DMS153 treated with DMSO at 0.1 percent for 48 hours (cell line): ENCODE measurements at regions not wholly inside any gene's neighbourhood (a gene's known extent, or its start where the extent isn't known, plus 50 kb on each side); places are given as distances from the start of the nearest gene placed in this dataset.
"Not testable (repeated sequence)": the region's sequence is repeated elsewhere in the genome, so short reads cannot be mapped to it uniquely, and the experiment has no call there.

Experiments used
- DNase-seq: peaks from one replicate; lab custom pipeline; 2025; ENCODE audit not compliant: unreplicated experiment; lab: John Stamatoyannopoulos, UW

GRCh38 chr2:220789961-220790360, 782.1 kb downstream of the EPHA4 start:
- DNase-seq, result no peak

GRCh38 chr2:220795705-220796104, 776.4 kb downstream of the EPHA4 start:
- DNase-seq, result no peak

- no peak for DNase-seq
Measured at GRCh38 chr2:220811115-220811514, 761.0 kb downstream of the EPHA4 start.

GRCh38 chr2:220811952-220812570, 760.0 kb downstream of the EPHA4 start:
- DNase-seq, result no peak

- no peak for DNase-seq
Measured at GRCh38 chr2:220814441-220814840, 757.7 kb downstream of the EPHA4 start.

GRCh38 chr2:220815698-220816097, 756.4 kb downstream of the EPHA4 start:
- DNase-seq, result no peak

- no peak for DNase-seq
Measured at GRCh38 chr2:220821683-220822082, 750.4 kb downstream of the EPHA4 start.

GRCh38 chr2:220823590-220823989, 748.5 kb downstream of the EPHA4 start:
- not testable (repeated sequence) for DNase-seq

GRCh38 chr2:220833446-220833845, 738.7 kb downstream of the EPHA4 start:
- no peak for DNase-seq

GRCh38 chr2:220835583-220835982, 736.5 kb downstream of the EPHA4 start:
- DNase-seq, result no peak

- DNase-seq, result no peak
Measured at GRCh38 chr2:220837226-220837625, 734.9 kb downstream of the EPHA4 start.

- no peak for DNase-seq
Measured at GRCh38 chr2:220842901-220843665, 729.0 kb downstream of the EPHA4 start.

GRCh38 chr2:220845766-220846273, 726.3 kb downstream of the EPHA4 start:
- DNase-seq, result no peak

- DNase-seq, result no peak
Measured at GRCh38 chr2:220847006-220847405, 725.1 kb downstream of the EPHA4 start.

GRCh38 chr2:220847589-220847988, 724.5 kb downstream of the EPHA4 start:
- no peak for DNase-seq

- no peak for DNase-seq
Measured at GRCh38 chr2:220849433-220849832, 722.7 kb downstream of the EPHA4 start.

GRCh38 chr2:220850116-220850515, 722.0 kb downstream of the EPHA4 start:
- no peak for DNase-seq

GRCh38 chr2:220855296-220855695, 716.8 kb downstream of the EPHA4 start:
- no peak for DNase-seq

GRCh38 chr2:220856486-220856885, 715.6 kb downstream of the EPHA4 start:
- DNase-seq, result no peak

- DNase-seq, result no peak
Measured at GRCh38 chr2:220857368-220857767, 714.7 kb downstream of the EPHA4 start.

GRCh38 chr2:220858101-220858500, 714.0 kb downstream of the EPHA4 start:
- no peak for DNase-seq

- no peak for DNase-seq
Measured at GRCh38 chr2:220871909-220872308, 700.2 kb downstream of the EPHA4 start.
